Tibial artery (tissue), 4 donors: ENCODE measurements at regions not wholly inside any gene's neighbourhood (a gene's known extent, or its start where the extent isn't known, plus 50 kb on each side); places are given as distances from the start of the nearest gene placed in this dataset.

Source experiments
- DNase-seq, 2 donors: peaks; one replicate each; pipeline ENCODE4 v3.0.0-alpha.2; 2019
- H3K27ac ChIP-seq, 2 donors: fragments of 200-600 bp; sonication (generic) in 1 of 2; 1 replicate in 1 of 2; 2 replicates in 1 of 2; pipeline ENCODE4 v1.5.1; 2018 to 2019; ENCODE audit warnings: mild to moderate bottlenecking in 1 of 2
- H3K27me3 ChIP-seq, 2 donors: fragments of 200-600 bp; sonication (generic) in 1 of 2; one replicate each; pipeline versions ENCODE4 v1.5.1 to v1.6.0; 2016 to 2019
- H3K36me3 ChIP-seq, 3 donors: fragments of 200-600 bp; sonication (generic) in 2 of 3; one replicate each; pipeline ENCODE4 v1.5.1; 2016 to 2019; ENCODE audit warnings: mild to moderate bottlenecking in 2 of 3
- H3K4me1 ChIP-seq, 4 donors: fragments of 200-600 bp; sonication (generic) in 2 of 4; 1 replicate in 3 of 4; 2 replicates in 1 of 4; pipeline ENCODE4 v1.5.1; 2016 to 2019
- H3K4me3 ChIP-seq, 2 donors: fragments of 200-600 bp; sonication (generic) in 1 of 2; 1 replicate in 1 of 2; 2 replicates in 1 of 2; pipeline ENCODE4 v1.5.1; 2018 to 2019; ENCODE audit warnings: mild to moderate bottlenecking in 2 of 2
- H3K9me3 ChIP-seq, 3 donors: fragments of 200-600 bp; sonication (generic) in 1 of 3; one replicate each; pipeline ENCODE4 v1.5.1; 2016 to 2019
- intact Hi-C: fragments of 100-400 bp; cut with DNase I; formaldehyde crosslinking; loops from one replicate; pipeline ENCODE4 v1.15.0; 2023; ENCODE audit warnings: low total_unique reads
- TF ChIP-seq, protein P1 (sequence below), 2 experiments: fragments of 200-600 bp in 1 of 2; fragments of 450-650 bp in 1 of 2; IDR thresholded peaks; one replicate each; pipeline ENCODE4 v1.5.1; 2017 to 2019; ENCODE audit warnings: antibody characterized with exemption in 2 of 2, mild to moderate bottlenecking in 1 of 2, moderate library complexity in 1 of 2

DNA sequence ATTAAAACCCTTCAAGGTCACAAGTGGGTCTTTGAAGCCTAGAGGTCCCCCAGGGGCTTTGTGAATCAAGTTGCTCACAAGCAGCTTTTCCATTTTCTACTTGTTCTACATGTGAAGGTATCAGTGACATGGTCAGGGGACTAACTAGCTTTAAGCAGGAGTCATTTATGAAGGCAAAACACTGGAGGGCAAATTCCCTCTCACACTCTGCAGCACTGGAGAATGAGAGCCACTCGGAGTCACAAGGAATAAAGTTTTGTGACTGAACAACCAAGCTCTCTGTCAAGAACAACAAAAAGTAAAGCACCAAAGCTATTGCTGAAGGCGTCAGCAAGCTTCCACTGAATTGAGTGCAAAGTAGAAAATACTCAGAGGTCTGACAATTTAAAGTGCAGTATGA is 609.0 kb downstream of the EDEM1 start:
- H3K4me1 ChIP-seq = no peaks in the 10 kb centered on the region
- TF ChIP-seq, protein P1, sequence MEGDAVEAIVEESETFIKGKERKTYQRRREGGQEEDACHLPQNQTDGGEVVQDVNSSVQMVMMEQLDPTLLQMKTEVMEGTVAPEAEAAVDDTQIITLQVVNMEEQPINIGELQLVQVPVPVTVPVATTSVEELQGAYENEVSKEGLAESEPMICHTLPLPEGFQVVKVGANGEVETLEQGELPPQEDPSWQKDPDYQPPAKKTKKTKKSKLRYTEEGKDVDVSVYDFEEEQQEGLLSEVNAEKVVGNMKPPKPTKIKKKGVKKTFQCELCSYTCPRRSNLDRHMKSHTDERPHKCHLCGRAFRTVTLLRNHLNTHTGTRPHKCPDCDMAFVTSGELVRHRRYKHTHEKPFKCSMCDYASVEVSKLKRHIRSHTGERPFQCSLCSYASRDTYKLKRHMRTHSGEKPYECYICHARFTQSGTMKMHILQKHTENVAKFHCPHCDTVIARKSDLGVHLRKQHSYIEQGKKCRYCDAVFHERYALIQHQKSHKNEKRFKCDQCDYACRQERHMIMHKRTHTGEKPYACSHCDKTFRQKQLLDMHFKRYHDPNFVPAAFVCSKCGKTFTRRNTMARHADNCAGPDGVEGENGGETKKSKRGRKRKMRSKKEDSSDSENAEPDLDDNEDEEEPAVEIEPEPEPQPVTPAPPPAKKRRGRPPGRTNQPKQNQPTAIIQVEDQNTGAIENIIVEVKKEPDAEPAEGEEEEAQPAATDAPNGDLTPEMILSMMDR (IDR thresholded peaks at IDR 0.05) = no peak
- intact Hi-C loops = no loop called here
- no peak overlapping the region for H3K27ac ChIP-seq
- DNase-seq = no peak
- no peak overlapping the region for H3K4me3 ChIP-seq
- no peaks in the 10 kb centered on the region for H3K27me3 ChIP-seq
- H3K9me3 ChIP-seq = no peaks in the 10 kb centered on the region
- no peaks in the 10 kb centered on the region for H3K36me3 ChIP-seq

GRCh38 chr3:5798809-5799208 is 611.3 kb downstream of the EDEM1 start:
- intact Hi-C loops = no loop called here
- Histone ChIP-seq H3K4me1 (no peaks in the 10 kb centered on the region), H3K9me3 (no peaks in the 10 kb centered on the region), H3K4me3 (no peak overlapping the region), H3K36me3 (no peaks in the 10 kb centered on the region), H3K27me3 (no peaks in the 10 kb centered on the region), H3K27ac (no peak overlapping the region)
- TF ChIP-seq, protein P1 (IDR thresholded peaks at IDR 0.05) = no peak
- no peak for DNase-seq

DNA sequence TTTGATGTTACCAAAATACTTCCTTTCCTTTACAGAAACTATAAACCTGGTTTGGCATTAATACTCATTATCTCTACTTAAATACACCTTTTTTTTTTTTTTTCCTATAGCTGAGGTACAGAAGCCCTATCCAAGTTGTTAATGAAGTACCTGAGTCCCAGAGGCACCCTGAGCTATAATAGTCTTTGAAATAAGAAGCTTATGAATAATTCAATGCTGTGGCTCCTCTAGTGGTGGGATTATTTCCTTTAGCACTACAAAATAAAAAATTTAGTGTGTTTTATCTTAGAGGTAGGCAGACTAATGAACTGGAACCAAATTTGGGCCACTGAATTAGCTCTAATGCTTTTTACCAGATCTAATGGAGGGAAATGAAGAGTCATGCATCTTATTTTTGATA is 611.9 kb downstream of the EDEM1 start:
- intact Hi-C loops = no loop called here
- Histone ChIP-seq H3K4me3 (no peak overlapping the region), H3K27ac (no peak overlapping the region), H3K36me3 (no peaks in the 10 kb centered on the region), H3K4me1 (no peaks in the 10 kb centered on the region), H3K9me3 (no peaks in the 10 kb centered on the region), H3K27me3 (no peaks in the 10 kb centered on the region)
- TF ChIP-seq, protein P1 (IDR thresholded peaks at IDR 0.05) = no peak
- DNase-seq = no peak

DNA sequence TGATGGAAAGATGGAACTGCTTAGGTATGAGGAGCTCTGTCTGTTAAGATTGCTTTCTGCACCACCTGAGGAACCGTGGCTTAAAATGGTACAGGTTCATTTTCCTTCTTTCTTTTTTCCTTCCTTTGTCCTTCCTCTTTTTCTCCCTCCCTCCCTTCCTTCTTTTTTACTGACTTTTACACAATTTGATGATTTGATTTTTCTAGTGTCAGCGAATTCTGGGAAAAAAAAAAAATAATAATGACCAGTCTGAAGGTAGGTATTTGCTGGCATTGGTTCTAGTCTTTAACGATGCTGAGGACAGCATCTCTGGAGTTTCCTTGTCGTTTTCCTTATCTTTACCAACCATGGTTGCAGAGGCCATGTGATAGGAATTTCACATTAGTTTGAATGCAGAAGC is 613.5 kb downstream of the EDEM1 start:
- TF ChIP-seq, protein P1 (IDR thresholded peaks at IDR 0.05) = no peak
- H3K4me1 ChIP-seq = no peaks in the 10 kb centered on the region
- H3K36me3 ChIP-seq = no peaks in the 10 kb centered on the region
- H3K27me3 ChIP-seq = no peaks in the 10 kb centered on the region
- intact Hi-C loops = no loop called here
- no peak for DNase-seq
- no peak overlapping the region for H3K27ac ChIP-seq
- H3K9me3 ChIP-seq = no peaks in the 10 kb centered on the region
- no peak overlapping the region for H3K4me3 ChIP-seq

DNA sequence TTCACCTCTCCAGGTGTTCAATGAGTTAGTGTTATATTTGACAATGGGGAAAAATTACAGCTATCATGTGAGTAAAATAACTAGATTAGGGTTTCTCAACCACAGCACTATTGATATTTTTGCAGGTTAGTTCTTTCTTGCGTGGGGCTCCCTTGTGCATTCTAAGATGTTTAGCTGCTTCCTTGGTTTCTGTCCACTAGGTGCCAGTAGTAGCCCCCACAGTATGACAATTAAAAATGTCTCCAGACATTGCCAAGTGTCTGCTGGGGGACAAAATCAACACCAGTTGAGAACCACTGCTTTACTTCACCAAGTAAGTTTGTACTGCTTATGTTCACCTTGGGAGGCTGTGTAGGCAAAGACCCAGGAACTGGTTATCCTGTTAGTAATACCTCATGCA is 618.7 kb downstream of the EDEM1 start:
- TF ChIP-seq, protein P1 (IDR thresholded peaks at IDR 0.05) = no peak
- no peaks in the 10 kb centered on the region for H3K27me3 ChIP-seq
- no peak for DNase-seq
- intact Hi-C loops = no loop called here
- H3K4me3 ChIP-seq = no peak overlapping the region
- no peaks in the 10 kb centered on the region for H3K9me3 ChIP-seq
- H3K27ac ChIP-seq = no peak overlapping the region
- no peaks in the 10 kb centered on the region for H3K4me1 ChIP-seq
- no peaks in the 10 kb centered on the region for H3K36me3 ChIP-seq

- no peak for DNase-seq
- TF ChIP-seq, protein P1 (IDR thresholded peaks at IDR 0.05) = no peak
- no peaks in the 10 kb centered on the region for H3K36me3 ChIP-seq
Observed at GRCh38 chr3:5809586-5810246, 622.2 kb downstream of the EDEM1 start.

More at GRCh38 chr3:5809586-5810246, 622.2 kb downstream of the EDEM1 start:
- Histone ChIP-seq H3K27ac (no peak overlapping the region), H3K4me3 (no peak overlapping the region), H3K27me3 (no peaks in the 10 kb centered on the region), H3K9me3 (no peaks in the 10 kb centered on the region), H3K4me1 (no peaks in the 10 kb centered on the region)
- intact Hi-C loops = no loop called here
